DMS 273 (cell line): ENCODE measurements at regions not wholly inside any gene's neighbourhood (a gene's known extent, or its start where the extent isn't known, plus 50 kb on each side); places are given as distances from the start of the nearest gene placed in this dataset.
A peak's percentile ranks its signal among the peaks of the same experiment; 100 is the strongest.
"Not testable (repeated sequence)": the region's sequence is repeated elsewhere in the genome, so short reads cannot be mapped to it uniquely, and the experiment has no call there.

Experiments used
- DNase-seq: peaks from one replicate; lab custom pipeline; 2025; ENCODE audit not compliant: unreplicated experiment; lab: John Stamatoyannopoulos, UW

DNA sequence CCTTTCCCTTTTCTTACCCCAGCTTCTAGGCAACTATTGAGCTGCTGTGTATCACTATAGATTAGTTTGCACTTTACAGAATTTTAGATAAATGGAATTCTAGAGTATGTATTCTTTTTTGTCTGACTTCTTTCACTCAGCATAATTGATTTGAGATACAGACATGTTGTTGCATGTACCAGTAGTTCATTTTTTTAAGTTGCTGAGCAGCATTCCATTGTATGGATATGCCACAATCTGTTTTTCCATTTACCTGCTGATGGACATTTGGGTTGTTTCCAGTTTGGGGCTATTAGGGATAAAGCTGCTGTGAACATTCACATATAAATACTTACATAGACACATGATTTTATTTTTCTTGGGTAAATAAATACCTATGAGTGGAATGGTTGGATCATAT is 135.7 kb downstream of the IGF1 start:
- DNase-seq = no peak

DNA sequence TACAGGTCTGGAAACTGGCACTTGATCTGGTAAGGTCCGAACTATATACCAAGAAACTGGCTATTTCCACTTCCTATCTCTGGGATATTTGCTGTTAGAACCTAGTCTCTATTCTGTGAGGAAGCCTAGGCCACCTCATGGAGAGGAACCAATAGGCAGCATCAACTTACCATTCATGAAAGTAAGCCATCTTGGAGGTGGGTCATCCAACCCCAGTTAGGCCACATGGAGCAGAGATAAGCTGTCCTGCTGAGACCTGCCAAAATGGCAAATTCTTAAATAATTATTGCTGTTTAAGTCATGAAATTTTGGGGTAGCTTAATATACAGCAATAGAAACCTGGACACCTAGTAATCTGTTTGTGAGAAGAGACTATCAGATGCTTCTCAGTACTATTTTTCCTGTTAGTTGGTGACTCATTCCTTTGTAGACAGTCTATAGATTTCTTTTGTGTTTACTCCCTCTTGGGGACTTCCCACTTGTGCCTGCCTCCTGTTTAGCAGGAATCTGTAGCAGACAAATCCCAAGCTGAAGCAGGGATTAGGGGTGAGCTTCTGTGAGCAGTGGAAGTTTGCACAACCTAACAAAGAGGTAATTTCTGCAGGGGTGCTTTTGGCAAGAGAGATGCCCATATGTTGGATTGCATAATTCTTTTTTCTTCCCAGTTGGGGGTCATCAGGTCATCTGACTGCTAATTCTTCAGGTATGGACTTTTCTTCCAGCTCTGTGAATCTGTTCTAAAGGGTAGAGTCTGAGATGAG is 136.8 kb downstream of the IGF1 start:
- DNase-seq = peak; percentile 11

DNA sequence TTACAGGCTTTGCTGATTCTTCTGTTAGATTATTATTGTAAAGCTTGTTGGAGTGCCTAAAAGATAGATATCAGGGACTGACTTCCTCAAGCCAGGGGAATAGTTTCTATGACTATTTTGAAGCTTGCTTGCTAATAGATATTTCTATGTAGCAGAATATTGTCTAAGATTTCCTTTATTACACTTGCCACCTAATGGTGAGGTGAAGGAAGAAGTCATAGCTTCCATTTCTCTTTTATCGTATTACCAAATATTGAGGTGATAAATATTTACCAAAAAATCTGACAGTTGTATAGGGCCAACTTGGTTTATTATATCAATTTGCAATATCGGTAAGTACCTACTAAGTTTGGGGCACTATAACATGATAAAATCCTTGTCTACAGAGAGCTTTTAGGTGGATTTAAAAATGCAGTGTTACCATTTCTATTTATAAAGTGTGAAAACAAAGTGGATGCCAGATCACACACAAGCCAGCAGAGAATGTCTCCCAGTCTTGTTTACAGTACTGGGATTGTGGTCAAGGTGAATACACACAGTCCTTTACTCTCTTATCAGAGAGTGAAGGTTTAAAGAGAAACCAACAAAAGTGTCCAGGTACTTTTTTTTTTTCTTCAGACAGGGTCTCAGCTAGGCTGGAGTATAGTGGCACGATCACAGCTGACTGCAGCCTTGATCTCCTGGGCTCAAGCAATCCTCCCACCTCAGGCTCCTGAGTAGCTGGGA is 137.9 kb downstream of the IGF1 start:
- DNase-seq = no peak

DNA sequence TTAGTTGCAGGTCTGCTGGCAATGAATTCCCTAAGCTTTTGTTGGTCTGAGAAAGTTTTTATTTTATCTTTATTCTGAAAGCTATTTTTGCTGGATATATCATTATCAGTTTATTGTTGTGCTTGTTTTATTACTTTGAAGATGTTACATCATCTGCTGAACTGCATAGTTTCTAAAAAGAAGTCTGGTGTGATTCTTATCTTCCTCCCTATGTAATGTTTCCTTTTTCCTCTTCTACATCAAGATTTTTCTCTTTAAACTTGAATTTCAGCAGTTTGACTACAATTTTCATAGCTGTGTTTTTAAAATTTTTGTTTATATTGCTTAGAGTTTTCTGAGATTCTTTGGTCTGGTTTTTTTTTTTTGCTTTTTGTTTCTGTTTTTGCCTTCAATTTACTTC is 137.1 kb upstream of the PMCH start:
- no peak for DNase-seq

DNA sequence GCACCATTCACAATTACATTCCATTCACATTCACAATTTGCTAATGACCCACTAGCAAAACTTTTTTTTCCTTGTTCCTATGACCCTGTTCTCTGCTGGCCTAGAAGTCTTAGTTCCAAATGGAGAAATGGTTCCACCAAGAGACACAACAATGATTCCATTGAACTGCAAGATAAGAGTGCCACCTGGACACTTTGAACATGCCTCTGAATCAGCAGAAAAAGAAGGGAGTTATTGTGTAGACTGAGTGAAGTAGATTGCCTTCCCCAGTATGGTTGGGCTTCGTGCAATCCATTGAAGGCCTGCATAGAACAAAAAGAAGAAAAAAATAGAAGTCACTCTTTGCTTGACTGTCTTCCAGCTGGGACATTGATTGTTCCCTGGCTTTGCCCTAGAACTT is 133.8 kb upstream of the PMCH start:
- DNase-seq = no peak

DNA sequence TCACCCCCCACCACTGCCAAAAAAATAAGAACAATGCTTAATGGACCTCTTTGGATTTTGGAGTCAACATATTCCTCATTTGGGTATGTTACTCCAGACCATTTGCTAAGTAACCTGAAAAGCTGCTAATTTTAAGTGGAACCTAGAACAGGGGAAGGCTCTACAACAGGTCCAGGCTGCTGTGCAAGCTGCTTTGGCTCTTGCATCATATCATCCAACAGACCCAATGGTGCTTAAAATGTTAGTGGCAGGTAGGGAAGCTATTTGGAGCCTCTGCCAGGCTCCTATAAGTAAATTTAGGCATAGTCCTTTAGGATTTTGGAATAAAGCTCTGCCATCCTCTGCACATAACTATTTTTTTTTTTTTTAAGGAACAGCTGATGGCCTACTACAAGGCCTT is 132.2 kb upstream of the PMCH start:
- DNase-seq = no peak

DNA sequence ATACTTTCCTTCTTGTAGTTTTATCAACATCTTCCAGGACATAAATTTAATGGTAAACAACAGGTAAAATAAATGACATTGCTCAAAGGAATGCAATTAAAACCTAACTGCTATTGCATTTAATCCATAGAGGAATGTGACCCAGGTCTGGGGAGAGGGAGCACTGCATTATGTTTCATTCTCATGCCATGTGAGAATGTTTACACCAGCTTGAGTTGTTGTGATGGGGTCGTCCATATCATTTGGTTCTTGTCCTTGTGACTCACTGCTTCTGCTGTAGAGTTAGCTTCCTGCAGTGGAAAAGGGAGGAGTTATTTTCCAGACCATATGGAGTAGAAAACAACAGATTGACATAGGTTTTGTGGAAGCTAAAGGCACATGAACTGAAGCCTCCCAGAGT is 129.3 kb upstream of the PMCH start:
- DNase-seq = peak; percentile 75

DNA sequence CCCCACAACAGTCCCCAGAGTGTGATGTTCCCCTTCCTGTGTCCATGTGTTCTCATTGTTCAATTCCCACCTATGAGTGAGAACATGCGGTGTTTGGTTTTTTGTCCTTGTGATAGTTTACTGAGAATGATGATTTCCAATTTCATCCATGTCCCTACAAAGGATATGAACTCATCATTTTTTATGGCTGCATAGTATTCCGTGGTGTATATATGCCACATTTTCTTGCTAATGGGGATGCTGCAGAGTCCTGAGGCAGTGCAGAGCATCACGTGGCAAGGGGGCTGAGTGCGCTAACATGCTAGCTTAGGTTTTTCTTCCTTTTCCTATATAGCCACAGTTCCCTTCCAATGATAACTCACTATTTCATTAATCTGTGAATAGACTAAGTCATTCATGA is 127.5 kb upstream of the PMCH start:
- DNase-seq = not testable (repeated sequence)

DNA sequence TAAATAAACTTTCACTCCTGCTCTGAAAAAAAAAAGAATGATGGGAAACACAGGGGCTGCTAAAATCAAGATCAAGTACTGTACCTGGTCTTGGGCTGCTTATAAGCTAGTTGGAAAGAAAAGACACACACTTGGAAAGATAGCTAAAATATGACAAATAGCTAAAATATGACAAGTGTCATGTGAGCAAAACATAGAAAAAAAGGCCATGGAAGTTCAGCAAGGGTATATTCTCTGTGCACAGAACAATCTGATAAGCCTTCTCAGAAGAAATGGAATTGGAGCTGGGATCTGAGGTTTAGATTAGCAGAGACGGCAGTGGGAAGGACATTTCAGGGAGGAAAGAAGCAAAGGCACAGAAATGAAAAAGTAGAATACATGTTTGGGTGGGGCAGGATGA is 126.2 kb upstream of the PMCH start:
- no peak for DNase-seq

DNA sequence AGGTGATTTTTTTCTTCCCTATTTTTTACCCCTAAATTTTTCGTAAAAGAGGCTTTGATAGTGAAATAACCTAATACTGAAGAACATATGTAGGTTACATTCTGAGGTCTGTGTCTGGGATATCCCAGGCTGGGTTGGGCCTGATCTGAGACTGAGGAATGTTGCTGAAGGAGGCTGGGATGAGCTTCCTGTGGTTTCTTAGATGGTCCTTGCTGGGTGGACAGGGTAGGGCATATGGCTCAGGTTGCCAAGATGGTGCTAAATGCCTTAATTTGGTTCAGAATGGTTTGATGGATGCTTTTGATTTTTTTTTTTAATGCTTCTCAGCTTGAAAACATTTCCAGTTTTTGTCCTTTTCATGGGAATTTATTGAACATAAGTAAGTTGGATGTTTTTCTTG is 124.6 kb upstream of the PMCH start:
- DNase-seq = no peak

DNA sequence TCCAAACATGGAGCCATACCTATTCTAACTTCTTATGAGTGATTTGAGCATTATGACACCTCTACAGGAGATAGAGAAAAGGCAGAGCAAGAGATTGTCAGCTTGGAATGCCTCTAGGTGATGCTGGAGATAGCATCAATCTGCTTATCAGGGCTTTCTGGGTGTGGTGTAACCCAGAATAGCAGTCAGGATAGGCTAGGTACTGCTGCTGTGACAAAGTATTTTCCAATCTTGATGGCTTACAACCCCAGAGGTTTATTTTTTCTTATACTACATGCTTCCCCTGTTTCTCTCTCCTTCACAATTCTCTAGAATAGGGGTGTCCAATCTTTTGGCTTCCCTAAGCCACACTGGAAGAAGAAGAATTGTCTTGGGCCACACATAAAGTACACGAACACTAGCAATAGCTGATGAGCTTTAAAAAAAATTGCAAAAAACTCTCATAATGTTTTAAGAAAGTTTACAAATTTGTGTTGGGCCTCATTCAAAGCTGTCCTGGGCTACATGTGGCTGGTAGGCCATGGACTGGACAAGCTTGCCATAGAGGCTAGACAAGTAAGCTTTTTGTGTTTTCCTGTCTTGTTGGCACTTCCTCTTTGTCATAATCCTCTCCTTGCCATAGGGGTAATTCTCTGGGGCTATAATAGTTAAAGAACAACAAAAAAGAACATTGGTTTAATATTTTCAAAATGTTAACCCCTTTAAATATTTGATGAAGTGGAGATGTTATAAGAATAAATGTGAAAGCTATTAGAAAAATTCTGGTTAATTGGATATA is 123.9 kb upstream of the PMCH start:
- no peak for DNase-seq

DNA sequence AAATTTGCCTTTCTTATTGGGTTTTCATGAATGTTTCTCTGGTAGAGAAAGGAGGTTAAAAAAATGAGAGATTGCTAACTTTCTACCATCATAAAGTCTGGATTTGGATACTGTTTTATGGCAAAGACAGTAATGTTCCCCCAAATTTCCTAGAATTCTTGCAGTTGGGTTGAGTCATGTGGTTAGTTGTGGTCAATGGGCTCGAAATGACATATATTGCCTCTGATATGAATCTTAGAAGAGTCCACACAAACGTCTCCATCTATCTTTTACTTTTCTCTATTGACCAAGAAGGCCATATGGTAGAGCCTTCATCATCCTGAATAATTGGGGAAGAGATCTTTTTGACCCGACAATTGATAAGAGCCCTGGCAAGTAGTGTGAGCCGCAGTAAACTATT is 119.5 kb upstream of the PMCH start:
- no peak for DNase-seq

DNA sequence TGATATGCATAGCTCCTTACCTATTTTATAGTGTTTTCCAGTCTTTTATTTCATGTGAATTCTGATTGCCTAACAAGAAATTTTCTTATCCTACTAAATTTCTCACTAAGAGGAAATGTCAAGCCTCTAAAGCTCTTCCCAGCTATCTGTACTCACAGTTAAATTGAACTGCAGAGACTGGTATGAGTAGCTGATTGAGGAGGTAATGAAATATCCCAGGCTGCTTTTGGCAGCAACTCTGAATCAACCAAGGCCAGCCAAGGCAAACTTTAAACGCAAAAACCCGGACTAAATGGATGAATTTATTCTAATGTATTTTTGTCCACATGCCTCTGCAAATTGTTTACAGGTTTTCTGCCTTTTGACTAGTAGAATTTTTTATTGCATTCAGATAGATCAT is 119.1 kb upstream of the PMCH start:
- no peak for DNase-seq

DNA sequence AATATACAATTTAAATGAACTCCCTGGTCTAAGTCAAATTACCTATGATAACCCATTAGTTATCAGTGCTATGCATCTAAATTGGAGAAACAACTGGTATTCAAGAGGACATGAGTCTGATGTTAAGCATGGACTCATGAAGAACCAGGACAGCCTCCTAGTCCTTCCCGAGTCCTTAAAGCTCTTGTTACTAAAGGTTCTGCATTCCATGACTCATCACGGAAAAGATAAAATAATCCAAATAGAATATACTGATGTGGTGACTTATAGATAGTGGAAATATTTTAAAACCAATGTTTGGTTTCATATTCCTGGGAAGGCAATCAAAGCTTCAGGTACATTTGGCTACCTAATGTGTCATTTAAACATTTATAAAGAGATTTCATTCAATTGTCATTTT is 117.2 kb upstream of the PMCH start:
- DNase-seq = no peak

DNA sequence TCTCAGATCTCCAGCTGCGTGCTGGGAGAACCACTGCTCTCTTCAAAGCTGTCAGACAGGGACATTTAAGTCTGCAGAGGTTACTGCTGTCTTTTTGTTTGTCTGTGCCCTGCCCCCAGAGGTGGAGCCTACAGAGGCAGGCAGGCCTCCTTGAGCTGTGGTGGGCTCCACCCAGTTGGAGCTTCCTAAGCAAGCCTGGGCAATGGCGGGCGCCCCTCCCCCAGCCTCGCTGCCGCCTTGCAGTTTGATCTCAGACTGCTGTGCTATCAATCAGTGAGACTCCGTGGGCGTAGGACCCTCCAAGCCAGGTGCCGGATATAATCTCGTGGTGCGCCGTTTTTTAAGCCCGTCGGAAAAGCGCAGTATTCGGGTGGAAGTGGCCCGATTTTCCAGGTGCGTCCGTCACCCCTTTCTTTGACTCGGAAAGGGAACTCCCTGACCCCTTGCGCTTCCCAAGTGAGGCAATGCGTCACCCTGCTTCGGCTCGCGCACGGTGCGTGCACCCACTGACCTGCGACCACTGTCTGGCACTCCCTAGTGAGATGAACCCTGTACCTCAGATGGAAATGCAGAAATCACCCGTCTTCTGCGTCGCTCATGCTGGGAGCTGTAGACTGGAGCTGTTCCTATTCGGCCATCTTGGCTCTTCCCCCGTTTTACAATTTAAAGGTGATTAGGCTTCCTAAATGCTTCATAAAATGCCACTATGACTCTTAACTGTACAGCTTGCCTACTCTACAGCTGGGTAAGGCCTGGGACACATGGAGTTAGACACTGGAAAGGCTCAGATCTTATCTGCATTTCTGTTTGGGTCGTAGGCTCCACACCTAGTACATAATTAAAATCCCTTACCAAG is 115.7 kb upstream of the PMCH start:
- not testable (repeated sequence) for DNase-seq

DNA sequence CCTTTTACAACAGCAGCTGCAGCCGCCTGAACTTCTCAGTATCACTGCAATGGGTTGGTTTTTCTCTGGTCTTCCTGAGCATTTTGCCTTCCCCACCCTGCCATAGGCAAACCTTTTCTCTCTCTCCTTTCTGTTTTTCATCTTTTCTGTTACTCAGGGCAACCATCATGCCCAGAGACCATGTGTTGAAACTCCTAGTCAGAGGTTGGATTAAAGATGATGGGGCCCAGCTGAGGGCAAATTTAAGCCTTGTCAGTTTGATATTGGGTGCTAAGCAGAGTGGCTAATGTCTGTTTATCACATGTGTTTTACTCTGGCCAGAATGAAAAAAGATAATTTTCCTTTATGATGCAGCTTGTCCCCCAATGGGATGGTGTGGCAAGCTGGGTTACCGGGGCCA is 107.9 kb upstream of the PMCH start:
- no peak for DNase-seq

DNA sequence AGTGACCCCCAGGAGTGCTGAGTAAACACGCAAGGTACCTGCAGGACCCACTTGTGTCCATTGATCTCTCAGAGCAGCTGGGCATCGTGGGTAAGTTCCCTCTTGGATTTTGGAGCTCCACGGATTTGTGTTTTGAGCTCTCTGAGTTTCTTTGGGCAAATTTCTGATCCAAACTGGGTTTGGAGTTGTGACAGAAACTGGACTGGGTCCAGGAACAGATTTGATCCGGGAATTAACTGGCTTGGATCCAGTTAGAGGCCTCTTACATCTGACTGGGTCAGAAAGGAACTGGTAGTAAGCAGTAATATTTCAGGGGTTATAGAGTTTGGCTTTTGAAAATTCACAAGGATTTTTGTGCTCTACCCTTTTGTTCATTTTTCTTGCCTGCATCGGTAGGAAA is 107.0 kb upstream of the PMCH start:
- DNase-seq = peak; percentile 3

DNA sequence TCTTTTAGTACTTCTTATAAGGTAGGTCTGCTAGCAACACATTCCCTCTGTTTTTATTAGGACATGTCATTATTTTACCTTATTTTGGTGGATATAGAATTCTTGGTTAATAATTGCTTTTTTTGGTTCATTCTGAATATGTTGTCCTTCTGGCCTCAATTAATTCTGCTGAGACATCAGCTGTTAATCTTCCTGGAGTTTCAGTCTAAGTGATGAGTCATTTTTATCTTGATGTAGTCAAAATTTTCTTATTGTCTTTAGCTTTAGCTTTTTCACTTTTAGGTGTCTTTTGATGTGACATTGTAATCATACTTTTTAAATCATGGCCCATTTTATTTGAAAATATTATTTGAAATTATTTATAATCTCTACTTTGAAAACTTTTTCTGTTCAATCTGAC is 104.9 kb upstream of the PMCH start:
- DNase-seq = no peak

DNA sequence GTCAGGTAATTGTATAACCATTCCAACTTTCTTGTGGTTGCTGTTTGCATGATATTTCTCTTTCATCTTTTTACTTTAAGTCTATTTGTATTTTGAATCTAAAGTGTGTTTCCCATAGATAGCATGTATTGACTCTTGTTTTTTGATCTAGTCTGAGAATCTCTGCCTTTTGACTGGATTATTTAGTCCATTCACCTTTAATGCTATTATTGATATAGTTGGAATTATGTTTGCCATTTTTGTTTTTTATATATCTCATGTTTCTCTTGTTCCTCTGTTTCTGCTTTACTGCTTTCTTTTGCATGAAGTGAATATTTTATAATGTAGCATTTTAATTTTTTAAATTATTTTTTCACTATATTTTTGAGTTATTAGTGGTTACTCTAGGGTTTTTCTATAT is 103.9 kb upstream of the PMCH start:
- no peak for DNase-seq

DNA sequence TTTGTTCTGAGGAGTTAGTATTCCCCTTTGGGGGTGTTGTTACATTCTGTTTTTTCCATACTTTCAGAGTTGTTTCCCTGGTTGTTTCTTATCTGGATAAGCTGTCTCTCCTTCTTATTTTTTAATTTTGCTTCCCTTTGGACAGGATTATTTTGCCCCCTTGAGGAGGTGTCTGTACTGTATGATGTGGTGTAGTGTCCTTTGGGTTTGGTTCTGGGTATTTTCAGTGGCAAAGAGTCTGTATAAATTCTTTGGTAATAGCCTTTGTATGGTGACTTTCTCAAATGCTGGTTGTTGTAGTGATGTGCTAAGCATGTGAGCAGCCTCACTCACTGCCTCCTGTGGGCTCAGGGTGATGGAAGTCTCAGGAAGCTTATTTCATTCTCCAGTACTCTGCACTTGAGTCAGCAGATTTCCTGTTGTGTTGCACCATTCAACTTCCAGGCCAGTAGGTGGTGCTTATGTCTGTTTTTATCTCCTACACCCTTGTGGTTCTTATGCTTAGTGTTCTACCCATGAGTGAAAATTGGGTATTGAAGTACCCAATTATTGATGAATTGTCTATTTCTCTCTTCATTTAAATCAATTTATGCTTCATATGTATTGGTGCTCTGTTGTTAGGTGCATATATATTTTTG is 103.3 kb upstream of the PMCH start:
- peak; percentile 34 for DNase-seq

DNA sequence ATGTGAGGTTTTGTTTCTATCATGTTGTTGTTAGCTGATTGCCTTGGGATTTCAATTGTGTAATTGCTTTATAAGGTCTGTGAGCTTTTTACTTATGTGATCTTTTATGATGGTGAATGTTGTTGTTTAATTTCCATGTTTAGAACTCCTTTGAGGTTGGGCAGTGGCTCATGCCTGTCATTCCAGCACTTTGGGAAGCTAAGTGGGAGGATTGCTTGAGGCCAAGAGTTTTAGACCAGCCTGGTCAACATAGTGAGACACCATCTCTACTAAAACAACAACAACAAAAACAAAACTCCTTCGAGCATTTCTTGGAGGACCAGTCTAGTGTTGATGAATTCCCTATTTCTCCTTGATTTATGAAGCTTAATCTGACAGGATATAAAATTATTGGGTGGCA is 102.1 kb upstream of the PMCH start:
- no peak for DNase-seq
